ENCODE measurements at regions not wholly inside any gene's neighbourhood (a gene's known extent, or its start where the extent isn't known, plus 50 kb on each side); places are given as distances from the start of the nearest gene placed in this dataset.

DNA sequence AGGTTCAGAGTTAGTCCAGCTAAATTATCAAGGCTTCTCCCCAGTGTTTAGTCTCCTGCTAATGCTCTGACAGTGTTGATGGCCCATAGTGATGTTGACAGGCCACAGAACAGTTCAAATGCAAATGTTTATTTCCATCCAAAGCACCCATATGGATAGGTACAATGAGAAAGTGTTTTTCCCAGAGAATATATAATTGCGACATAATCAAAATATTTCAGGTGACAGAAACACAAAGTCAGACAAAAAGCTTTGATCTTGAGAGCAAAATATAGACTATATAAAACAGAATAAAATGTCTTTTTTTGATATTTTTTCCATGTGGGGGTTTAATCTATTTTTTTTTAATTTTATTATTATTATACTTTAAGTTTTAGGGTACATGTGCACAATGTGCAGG is 642.3 kb upstream of the SEMA3D start:
- no peak overlapping the region for H3K4me3 ChIP-seq (ENCODE audit: low read depth, low read length)
- DNase-seq (ENCODE audit: low read depth) = no peak
- no peak for TF ChIP-seq CTCF (IDR thresholded peaks at IDR 0.05; ENCODE audit: insufficient read depth, low read depth, low read length)

- TF ChIP-seq CTCF (IDR thresholded peaks at IDR 0.05; ENCODE audit: insufficient read depth, low read depth, low read length) = no peak
- H3K4me3 ChIP-seq (ENCODE audit: low read depth, low read length) = no peak overlapping the region
- DNase-seq (ENCODE audit: low read depth) = no peak
Measured at GRCh38 chr7:85828614-85829013, 641.8 kb upstream of the SEMA3D start.

DNA sequence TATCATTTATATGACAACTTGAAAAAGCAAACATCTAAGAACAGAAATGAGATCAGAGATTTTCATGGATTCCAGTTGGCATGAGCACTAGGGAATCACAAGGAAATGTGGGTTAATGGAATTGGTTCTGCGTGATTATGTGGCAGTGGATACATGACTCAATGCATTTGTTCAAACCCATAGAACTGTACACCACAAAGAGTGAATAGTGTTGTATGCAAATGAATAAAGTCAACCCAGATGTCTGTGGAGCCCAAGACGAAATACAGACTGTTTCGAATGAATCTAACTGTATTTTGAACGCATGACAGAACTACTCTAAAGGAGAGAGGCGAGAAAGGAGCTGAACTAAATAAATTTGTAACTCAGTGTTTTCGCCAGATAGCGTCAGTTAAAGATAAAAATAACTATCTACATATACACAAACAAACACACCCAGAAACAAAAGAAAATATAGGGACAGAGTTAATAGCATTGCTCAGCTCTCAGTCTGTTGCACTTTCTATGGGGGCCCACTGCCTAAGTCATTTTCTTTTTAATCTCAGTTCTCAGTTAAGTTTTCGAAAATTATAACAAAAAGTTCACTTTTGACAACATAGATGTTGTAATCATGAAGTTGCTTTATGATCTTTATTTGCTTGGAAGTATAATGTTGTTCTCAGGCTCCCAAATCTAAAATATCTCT is 636.7 kb upstream of the SEMA3D start:
- no peak overlapping the region for H3K4me3 ChIP-seq (ENCODE audit: low read depth, low read length)
- DNase-seq (ENCODE audit: low read depth) = no peak
- no peak for TF ChIP-seq CTCF (IDR thresholded peaks at IDR 0.05; ENCODE audit: insufficient read depth, low read depth, low read length)

- no peak for DNase-seq (ENCODE audit: low read depth)
- no peak for TF ChIP-seq CTCF (IDR thresholded peaks at IDR 0.05; ENCODE audit: insufficient read depth, low read depth, low read length)
- H3K4me3 ChIP-seq (ENCODE audit: low read depth, low read length) = no peak overlapping the region
Measured at GRCh38 chr7:85821926-85822325, 635.1 kb upstream of the SEMA3D start.

DNA sequence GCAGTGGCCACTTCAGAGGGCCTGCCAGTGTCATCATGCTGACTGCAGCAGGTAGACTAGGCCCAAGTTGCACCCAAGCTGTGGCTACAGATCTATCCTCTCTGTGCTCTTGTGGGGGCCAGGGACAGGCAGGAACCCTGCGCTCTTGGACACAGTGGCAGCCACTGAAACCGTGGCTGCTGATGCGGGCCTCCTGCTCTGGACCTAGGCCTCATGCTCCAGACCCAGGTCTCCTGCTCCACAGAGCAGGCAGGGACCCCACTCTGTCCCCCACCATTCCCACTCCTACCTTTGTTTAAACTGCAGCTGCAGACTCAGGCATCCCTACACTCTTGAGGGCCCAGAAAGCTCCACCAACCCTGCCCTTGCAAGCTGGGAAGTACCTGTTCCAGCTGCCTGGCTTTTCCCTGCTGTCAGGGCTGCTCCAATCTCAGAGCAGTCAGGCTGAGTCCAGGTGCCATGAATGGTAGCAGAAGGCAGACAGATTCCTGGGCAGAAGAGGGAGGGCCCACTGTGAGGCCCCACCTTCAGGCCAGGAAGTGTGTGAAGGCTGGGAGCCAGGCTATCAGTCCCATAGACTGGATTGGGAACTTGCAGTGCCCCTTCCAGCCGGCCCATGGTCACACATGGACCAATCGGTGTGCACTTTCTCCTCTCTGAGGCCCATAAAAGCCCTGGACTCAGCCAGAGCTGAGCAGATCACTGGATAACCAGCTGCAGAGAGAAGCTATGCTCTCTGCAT is 634.0 kb upstream of the SEMA3D start:
- no peak for DNase-seq (ENCODE audit: low read depth)
- TF ChIP-seq CTCF (IDR thresholded peaks at IDR 0.05; ENCODE audit: insufficient read depth, low read depth, low read length) = no peak
- no peak overlapping the region for H3K4me3 ChIP-seq (ENCODE audit: low read depth, low read length)

GRCh38 chr7:85815526-85815925 is 628.7 kb upstream of the SEMA3D start:
- H3K4me3 ChIP-seq (ENCODE audit: low read depth, low read length) = no peak overlapping the region
- no peak for TF ChIP-seq CTCF (IDR thresholded peaks at IDR 0.05; ENCODE audit: insufficient read depth, low read depth, low read length)
- no peak for DNase-seq (ENCODE audit: low read depth)

Measured in fibroblast of villous mesenchyme (primary cell).